ENCODE measurements at regions not wholly inside any gene's neighbourhood (a gene's known extent, or its start where the extent isn't known, plus 50 kb on each side); places are given as distances from the start of the nearest gene placed in this dataset.

DNA sequence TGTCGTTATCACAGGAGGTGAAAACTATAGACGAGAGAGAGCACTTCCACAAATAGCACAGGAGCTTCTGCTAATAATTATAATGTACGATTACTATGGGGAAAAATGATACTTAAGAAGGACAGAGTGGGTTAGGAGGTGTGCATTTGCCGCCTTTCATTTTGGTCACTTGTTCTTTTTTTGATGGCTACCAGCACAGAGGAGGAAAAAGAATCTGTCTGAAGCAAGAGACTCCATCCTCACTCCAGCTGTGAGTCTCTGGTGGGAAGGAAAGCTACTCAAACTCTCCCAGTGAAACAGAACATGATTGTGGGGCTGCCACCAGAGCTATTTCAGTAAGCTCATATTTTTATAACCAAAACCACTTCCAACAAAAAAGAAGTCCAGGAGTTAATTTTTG, 270.4 kb upstream of the TMEM161B start (continued):
- TF ChIP-seq, protein P1, sequence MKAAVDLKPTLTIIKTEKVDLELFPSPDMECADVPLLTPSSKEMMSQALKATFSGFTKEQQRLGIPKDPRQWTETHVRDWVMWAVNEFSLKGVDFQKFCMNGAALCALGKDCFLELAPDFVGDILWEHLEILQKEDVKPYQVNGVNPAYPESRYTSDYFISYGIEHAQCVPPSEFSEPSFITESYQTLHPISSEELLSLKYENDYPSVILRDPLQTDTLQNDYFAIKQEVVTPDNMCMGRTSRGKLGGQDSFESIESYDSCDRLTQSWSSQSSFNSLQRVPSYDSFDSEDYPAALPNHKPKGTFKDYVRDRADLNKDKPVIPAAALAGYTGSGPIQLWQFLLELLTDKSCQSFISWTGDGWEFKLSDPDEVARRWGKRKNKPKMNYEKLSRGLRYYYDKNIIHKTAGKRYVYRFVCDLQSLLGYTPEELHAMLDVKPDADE (IDR thresholded peaks at IDR 0.05), result no peak
- TF ChIP-seq ZNF331 (CRISPR knock-in tag; IDR thresholded peaks at IDR 0.05; ENCODE audit: low read depth), result no peak

DNA sequence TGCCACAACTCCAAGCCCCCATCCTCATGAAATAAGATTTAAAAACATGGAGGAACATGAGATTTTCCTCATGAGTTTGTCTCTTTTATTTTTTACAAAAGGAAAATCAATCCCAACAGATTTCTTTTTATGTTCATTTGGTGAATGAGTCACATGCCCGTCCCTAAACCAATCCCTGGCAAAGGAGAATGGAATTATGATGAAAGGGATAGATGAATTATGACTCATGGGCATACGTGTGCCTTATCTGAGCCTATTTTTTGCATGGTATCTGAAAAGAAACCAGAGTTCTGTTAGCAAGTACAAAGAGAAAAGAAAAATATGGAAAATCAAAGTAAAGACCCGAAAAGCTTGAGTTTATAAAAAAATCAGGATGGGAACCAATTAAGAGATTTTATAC, 267.5 kb upstream of the TMEM161B start:
- Histone ChIP-seq H3K27ac (ENCODE audit: low read depth) (no peak overlapping the region), H3K4me2 (no peak overlapping the region), H3K4me3 (no peak overlapping the region), H3K4me1 (ENCODE audit: insufficient read depth) (peaks cover 17% of the 10 kb centered on the region), H2AFZ (no peak overlapping the region), H3F3A (replicated peaks; ENCODE audit: low read depth) (no peaks in the 10 kb centered on the region), H3K79me2 (replicated peaks; ENCODE audit: insufficient read depth) (no peaks in the 10 kb centered on the region), H3K27me3 (ENCODE audit: insufficient read depth) (no peaks in the 10 kb centered on the region), H3K36me3 (ENCODE audit: insufficient read depth) (no peaks in the 10 kb centered on the region), H3K9me2 (ENCODE audit: insufficient read depth) (0 out of 2 replicates have a peak, but pooled peaks cover 2% of the 10 kb centered on the region), H4K20me1 (replicated peaks; ENCODE audit: insufficient read depth) (no peaks in the 10 kb centered on the region)
- H3K27ac Mint-ChIP-seq, result no peak overlapping the region
- H3K4me3 Mint-ChIP-seq, result no peak overlapping the region
- no peaks in the 10 kb centered on the region for H3K36me3 Mint-ChIP-seq (ENCODE audit: low read depth)
- H3K27me3 Mint-ChIP-seq (ENCODE audit: insufficient read depth, low read depth, poor library complexity), result no peaks in the 10 kb centered on the region
- H3K4me1 Mint-ChIP-seq, result peaks cover 23% of the 10 kb centered on the region; the same call in 2 of the 3 replicates
- DNase-seq (ENCODE audit: low spot score) (no peak), ATAC-seq (no peak)
- H3K9me3 Mint-ChIP-seq, result no peaks in the 10 kb centered on the region
- TF ChIP-seq STAT1 (IDR thresholded peaks at IDR 0.05; ENCODE audit: unreplicated experiment) (no peak), NANOG (IDR thresholded peaks at IDR 0.05; ENCODE audit: borderline replicate concordance) (no peak), CREB1 (CRISPR knock-in tag; IDR thresholded peaks at IDR 0.05; ENCODE audit: low read depth) (no peak), EZH2phosphoT487 (IDR thresholded peaks at IDR 0.05; ENCODE audit: unreplicated experiment) (no peak), ZNF331 (CRISPR knock-in tag; IDR thresholded peaks at IDR 0.05; ENCODE audit: low read depth) (no peak), ZNF114 (CRISPR knock-in tag; IDR thresholded peaks at IDR 0.05) (no peak), JUNB (IDR thresholded peaks at IDR 0.05; ENCODE audit: unreplicated experiment) (no peak), POLR2AphosphoS5 (IDR thresholded peaks at IDR 0.05; ENCODE audit: low read depth) (no peak)
- TF ChIP-seq, protein P2, sequence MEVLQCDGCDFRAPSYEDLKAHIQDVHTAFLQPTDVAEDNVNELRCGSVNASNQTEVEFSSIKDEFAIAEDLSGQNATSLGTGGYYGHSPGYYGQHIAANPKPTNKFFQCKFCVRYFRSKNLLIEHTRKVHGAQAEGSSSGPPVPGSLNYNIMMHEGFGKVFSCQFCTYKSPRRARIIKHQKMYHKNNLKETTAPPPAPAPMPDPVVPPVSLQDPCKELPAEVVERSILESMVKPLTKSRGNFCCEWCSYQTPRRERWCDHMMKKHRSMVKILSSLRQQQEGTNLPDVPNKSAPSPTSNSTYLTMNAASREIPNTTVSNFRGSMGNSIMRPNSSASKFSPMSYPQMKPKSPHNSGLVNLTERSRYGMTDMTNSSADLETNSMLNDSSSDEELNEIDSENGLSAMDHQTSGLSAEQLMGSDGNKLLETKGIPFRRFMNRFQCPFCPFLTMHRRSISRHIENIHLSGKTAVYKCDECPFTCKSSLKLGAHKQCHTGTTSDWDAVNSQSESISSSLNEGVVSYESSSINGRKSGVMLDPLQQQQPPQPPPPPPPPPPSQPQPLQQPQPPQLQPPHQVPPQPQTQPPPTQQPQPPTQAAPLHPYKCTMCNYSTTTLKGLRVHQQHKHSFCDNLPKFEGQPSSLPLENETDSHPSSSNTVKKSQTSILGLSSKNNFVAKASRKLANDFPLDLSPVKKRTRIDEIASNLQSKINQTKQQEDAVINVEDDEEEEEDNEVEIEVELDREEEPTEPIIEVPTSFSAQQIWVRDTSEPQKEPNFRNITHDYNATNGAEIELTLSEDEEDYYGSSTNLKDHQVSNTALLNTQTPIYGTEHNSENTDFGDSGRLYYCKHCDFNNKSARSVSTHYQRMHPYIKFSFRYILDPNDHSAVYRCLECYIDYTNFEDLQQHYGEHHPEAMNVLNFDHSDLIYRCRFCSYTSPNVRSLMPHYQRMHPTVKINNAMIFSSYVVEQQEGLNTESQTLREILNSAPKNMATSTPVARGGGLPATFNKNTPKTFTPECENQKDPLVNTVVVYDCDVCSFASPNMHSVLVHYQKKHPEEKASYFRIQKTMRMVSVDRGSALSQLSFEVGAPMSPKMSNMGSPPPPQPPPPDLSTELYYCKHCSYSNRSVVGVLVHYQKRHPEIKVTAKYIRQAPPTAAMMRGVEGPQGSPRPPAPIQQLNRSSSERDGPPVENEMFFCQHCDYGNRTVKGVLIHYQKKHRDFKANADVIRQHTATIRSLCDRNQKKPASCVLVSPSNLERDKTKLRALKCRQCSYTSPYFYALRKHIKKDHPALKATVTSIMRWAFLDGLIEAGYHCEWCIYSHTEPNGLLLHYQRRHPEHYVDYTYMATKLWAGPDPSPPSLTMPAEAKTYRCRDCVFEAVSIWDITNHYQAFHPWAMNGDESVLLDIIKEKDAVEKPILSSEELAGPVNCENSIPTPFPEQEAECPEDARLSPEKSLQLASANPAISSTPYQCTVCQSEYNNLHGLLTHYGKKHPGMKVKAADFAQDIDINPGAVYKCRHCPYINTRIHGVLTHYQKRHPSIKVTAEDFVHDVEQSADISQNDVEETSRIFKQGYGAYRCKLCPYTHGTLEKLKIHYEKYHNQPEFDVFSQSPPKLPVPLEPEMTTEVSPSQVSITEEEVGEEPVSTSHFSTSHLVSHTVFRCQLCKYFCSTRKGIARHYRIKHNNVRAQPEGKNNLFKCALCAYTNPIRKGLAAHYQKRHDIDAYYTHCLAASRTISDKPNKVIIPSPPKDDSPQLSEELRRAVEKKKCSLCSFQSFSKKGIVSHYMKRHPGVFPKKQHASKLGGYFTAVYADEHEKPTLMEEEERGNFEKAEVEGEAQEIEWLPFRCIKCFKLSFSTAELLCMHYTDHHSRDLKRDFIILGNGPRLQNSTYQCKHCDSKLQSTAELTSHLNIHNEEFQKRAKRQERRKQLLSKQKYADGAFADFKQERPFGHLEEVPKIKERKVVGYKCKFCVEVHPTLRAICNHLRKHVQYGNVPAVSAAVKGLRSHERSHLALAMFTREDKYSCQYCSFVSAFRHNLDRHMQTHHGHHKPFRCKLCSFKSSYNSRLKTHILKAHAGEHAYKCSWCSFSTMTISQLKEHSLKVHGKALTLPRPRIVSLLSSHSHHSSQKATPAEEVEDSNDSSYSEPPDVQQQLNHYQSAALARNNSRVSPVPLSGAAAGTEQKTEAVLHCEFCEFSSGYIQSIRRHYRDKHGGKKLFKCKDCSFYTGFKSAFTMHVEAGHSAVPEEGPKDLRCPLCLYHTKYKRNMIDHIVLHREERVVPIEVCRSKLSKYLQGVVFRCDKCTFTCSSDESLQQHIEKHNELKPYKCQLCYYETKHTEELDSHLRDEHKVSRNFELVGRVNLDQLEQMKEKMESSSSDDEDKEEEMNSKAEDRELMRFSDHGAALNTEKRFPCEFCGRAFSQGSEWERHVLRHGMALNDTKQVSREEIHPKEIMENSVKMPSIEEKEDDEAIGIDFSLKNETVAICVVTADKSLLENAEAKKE (CRISPR knock-in tag; IDR thresholded peaks at IDR 0.05), result no peak
- TF ChIP-seq, protein P3, sequence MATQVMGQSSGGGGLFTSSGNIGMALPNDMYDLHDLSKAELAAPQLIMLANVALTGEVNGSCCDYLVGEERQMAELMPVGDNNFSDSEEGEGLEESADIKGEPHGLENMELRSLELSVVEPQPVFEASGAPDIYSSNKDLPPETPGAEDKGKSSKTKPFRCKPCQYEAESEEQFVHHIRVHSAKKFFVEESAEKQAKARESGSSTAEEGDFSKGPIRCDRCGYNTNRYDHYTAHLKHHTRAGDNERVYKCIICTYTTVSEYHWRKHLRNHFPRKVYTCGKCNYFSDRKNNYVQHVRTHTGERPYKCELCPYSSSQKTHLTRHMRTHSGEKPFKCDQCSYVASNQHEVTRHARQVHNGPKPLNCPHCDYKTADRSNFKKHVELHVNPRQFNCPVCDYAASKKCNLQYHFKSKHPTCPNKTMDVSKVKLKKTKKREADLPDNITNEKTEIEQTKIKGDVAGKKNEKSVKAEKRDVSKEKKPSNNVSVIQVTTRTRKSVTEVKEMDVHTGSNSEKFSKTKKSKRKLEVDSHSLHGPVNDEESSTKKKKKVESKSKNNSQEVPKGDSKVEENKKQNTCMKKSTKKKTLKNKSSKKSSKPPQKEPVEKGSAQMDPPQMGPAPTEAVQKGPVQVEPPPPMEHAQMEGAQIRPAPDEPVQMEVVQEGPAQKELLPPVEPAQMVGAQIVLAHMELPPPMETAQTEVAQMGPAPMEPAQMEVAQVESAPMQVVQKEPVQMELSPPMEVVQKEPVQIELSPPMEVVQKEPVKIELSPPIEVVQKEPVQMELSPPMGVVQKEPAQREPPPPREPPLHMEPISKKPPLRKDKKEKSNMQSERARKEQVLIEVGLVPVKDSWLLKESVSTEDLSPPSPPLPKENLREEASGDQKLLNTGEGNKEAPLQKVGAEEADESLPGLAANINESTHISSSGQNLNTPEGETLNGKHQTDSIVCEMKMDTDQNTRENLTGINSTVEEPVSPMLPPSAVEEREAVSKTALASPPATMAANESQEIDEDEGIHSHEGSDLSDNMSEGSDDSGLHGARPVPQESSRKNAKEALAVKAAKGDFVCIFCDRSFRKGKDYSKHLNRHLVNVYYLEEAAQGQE (IDR thresholded peaks at IDR 0.05; ENCODE audit: unreplicated experiment), result no peak
- TF ChIP-seq, protein P1 (IDR thresholded peaks at IDR 0.05), result no peak
- TF ChIP-seq, protein P4, sequence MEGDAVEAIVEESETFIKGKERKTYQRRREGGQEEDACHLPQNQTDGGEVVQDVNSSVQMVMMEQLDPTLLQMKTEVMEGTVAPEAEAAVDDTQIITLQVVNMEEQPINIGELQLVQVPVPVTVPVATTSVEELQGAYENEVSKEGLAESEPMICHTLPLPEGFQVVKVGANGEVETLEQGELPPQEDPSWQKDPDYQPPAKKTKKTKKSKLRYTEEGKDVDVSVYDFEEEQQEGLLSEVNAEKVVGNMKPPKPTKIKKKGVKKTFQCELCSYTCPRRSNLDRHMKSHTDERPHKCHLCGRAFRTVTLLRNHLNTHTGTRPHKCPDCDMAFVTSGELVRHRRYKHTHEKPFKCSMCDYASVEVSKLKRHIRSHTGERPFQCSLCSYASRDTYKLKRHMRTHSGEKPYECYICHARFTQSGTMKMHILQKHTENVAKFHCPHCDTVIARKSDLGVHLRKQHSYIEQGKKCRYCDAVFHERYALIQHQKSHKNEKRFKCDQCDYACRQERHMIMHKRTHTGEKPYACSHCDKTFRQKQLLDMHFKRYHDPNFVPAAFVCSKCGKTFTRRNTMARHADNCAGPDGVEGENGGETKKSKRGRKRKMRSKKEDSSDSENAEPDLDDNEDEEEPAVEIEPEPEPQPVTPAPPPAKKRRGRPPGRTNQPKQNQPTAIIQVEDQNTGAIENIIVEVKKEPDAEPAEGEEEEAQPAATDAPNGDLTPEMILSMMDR (conservative IDR thresholded peaks at IDR 0.05; ENCODE audit: low read depth in 2 of 2), result no peak

Data from GM23338 (cell line).